HuH-7.5 (cell line): ENCODE measurements at regions not wholly inside any gene's neighbourhood (a gene's known extent, or its start where the extent isn't known, plus 50 kb on each side); places are given as distances from the start of the nearest gene placed in this dataset.

ENCODE experiments used
- DNase-seq: peaks from one replicate; pipeline ENCODE4 v3.0.0; 2011; ENCODE audit warnings: low spot score

DNA sequence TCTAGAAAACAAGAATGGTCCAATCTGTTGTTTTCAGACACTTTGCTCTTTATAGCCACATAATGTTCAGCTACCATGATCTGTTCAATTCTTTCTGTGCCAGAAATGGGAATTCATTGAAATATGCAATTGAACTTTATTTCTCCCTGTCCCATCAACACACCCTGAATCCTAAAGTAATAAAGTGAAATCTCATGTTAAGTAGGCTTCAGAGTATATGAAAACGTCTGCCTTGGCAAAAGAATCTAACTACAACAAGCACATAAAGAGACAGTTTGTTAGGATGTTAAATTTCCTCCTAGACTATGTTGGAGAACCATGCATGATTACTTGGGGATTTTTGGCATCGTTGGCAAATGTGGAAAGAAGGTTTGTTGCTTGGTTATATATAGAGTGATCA lies 722.7 kb downstream of the XPNPEP1 start:
- DNase-seq = no peak

DNA sequence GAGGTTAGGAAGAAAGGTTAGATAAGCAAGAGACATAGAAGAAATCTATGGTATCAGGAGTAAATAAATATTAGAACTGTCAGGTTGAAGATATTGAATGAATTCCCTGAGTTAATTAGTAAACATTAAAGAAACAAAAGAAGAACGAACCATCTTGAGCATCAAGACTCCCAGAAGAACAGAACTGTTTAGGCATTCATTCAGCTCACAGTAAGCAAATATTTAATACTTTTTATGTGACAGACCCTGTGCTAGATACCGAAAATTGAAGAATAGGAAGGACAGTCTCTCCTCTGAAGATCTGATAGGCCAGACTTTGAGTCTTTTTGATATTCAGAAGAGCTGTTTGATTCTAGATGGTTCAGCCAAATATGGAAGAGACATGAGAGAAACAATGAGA lies 731.5 kb downstream of the XPNPEP1 start:
- no peak for DNase-seq

DNA sequence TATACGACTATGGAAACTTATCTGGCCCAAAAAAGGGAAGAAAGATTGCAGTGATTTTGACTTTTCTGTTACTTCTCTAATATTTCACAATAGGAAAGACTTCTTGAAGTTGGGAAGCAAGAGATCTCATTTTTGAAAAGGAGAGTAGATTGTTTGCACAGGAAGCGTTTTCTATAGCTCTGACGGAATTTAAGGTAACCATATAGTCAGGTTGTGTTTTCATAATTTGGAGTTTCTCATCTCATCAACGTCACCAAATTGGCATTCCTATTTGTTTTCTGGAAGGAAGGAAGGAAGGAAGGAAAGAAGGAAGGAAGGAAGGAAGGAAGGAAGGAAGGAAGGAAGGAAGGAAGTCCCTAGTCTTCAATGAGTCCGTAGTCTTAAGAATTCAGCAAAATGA lies 732.0 kb downstream of the XPNPEP1 start:
- DNase-seq = no peak

DNA sequence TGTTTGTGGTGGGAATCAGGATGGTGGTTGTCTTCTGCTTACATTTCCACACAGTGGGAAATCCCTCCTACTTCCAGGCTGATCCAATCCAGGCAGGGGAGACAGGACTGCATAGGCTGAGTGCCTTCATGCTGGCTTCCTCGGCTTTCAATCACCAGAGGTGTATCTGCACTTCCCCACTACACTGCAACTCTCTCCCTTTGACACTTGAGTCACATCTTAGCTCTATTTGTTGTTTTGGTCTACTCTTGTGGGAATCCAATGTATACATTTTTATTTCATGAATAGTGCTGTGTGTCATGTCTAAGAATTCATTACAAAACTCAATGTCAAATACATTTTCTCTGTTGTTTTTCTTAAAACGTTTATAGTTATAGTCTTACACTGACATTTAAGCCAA lies 735.6 kb downstream of the XPNPEP1 start:
- DNase-seq = no peak

DNA sequence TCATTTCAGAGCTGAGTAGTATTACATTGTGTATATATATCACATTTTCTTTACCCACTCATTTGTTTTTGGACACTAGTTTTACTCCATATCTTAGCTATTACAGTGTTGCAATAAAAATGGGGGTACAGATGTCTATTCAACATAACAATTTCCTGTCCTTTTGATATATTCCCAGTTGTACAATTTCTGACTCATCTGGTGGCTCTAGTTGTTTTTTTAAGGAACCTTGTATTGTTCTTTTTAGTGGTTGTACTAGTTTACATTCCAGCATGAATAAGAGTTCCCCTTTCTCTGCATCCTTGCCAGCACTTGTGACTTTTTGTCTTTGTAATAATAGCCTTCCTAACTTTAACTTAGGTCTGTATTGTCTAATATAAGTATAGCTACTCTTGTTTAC lies 739.9 kb downstream of the XPNPEP1 start:
- no peak for DNase-seq

DNA sequence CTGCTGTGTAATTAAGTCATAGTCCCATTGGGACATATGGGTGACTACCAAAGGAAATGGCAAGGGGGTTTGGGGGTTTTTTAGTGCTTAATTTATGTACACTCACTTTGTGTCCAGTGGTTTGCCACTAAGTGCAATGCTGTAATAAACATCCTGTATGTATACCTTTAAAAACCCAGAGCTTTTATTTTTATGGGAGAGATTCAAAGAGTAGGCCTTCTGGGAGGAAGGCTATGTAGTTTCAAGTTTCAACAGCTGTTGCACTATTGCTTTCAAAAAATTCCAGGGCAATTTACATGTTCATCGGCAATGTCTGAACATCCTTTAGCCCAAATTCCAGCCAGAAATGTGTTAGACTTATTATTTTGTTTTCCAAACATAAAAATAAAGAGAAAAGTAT lies 744.7 kb downstream of the XPNPEP1 start:
- DNase-seq = no peak

DNA sequence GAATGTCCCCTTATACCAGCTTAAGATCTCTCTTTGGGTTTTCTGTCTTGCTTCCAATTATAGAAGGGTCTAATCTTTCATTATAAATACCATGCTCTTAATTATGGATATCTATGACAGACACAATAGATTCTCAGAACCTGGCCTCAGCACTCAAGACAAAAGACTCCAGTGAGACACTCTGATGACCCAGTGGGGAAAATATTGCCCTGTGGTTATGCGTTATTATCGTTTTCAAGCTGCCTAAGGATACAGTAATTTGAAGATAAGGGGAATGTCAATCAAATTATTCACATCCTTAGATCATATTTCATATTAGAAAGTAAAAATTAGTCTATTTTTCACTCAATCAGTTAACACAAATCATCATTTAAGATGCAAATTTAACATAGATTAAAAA lies 748.8 kb downstream of the XPNPEP1 start:
- DNase-seq = no peak

DNA sequence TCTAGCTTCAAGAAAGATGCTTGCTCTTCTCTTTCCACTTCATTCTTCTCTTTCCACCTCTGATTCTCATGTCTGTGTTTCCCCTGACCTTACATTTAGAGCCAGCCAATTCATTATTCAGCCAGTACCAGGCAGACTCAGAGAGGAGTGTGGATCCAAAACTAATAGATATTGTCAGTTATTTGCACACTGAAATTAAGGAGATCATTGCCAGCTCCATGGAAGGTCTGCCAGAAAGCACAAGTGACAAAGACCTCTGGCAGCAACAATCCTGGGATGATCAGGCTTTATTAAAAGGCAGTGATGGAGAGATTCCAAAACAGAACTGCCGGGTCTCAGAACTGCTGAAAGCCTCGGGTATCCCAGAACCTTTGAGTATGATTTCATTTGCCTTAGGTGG lies 749.4 kb downstream of the XPNPEP1 start:
- DNase-seq = no peak

DNA sequence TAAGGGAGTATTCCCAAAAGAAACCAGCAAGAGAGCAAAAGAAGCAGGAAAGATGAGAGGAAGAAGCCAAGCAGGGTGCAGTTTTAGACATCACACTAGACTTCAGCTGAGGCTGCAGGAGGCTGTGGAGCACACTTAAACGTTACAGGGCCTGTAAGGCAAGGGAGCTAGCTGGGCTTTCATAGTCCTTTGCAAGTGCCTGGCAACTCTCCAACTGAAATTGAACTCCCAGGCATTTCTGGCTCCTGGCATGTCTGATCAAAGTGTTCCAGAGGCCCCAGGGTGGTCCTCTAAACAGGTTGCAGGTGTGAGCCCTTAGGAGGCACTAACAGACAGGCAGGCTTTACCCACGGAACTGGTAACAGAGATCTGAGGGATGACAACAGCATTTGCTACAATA lies 750.2 kb downstream of the XPNPEP1 start:
- no peak for DNase-seq

DNA sequence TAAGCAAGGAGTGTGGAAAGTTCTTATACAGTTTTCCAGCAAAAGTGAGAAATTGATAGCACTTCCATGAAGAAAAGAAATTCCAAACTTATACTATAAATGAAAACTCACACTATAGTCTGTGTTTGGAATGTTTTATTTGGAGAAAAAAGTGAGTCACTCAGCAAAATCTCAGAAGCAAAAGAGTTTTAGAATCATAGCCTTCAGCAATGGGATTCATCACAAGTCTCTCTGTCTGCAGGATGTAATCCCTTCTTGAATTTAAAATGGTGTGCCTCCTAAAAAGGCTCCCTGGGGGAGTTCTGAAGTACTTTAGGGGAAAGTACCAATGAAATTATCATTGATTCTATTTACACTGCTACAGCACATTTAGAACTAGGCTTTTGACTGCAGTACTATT lies 756.4 kb downstream of the XPNPEP1 start:
- DNase-seq = no peak

DNA sequence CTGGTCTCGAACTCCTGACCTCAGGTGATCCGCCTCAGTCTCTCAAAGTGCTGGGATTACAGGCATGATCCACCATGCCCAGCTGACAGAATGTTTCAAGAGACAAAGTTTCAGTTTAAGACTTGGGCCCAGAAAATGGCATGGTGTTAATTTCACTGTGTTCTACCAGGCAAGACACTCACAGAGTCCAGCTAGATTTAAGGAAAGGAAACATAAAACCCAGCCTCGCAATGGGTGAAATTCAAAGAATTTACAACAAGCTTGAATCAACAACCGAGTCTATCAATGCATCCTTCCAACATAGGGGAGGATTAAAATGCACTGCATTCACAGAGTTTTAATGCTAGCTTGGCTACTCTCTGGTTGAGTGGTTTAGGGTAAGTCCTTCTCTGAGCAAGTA lies 764.0 kb downstream of the XPNPEP1 start:
- no peak for DNase-seq

DNA sequence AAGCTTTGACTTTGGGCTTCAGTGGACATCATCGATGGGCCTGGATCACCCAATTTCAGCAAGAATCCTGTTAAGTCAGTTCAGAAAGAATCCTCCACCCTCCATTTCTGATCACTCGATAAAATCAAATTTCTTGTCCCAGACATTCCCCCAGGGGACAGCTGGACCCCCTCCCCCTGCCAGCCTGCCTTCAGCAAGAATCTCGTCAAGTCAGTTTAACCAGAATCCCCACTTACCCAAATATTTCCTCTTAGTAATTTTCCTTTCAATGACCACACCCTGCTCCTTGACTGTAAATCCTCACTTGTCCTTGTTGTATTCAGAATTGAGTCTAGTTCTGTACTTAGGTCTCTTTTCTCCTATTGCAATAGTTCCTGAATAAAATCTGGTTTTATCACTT lies 766.9 kb downstream of the XPNPEP1 start:
- no peak for DNase-seq

DNA sequence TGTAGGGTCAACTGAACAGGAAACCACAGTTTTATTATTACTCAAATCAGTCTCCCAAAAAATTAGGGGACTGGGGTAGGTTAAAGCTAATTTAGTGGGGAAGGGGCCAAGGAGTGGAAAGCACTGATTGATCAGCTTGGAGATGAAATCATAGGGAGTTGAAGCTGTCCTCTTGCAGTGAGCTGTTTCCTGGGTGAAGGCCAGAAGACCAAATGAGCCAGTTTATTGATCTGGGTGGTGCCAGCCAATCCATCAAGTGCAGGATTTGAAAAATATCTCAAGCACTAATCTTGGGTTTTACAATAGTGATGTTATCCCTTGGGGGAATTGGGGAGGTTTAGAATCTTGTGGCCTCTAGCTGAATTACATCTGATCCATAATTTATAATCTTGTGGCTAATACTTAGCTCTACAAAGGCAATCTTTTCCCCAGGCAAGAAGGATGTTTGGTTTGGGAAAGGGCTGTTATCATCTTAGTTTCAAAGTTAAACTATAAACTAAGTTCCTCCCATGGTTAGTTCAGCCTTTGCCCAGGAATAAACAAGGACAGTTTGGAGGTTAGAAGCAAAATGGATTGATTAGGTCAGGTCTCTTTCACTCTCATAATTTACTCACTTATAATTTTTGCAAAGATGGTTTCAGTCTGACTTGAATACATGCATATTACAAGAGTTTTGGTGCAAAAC lies 773.5 kb downstream of the XPNPEP1 start:
- no peak for DNase-seq

DNA sequence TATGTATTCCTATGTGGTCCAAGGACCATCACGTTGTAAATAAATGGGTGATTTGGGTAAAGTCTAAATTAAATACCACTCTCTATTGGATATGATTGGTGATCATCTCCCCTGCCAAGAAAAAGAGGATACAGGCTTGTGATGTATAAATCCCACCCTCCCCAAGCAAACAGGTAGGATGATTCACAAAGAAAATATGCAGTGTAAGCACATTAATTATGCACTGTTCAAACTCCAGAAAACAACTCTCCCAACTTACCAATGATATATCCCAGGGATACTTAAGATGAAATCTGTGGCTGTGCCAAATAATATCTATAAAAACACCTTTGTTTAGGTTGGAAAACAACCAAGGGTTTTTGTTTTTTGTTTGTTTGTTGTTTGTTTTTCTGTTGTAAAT lies 795.9 kb downstream of the XPNPEP1 start:
- DNase-seq = no peak

DNA sequence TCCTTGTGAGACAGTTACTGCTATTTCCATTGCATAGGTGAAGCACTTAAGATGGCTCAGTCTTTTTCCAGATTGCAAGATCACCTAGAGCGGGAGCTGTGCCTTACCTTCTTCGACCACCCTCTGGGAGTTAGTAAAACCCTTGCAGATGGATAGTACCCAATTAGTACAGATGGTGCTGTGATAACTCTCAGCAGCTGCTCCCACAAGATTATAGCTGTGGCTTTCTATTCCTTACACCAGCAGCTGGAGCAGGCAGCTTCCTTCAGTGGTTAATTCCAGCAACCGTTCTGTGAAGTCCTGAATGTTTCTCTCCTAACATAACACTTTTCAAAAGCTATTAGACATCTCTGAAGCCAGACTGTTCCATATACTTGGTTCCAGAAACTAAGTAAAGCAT lies 796.8 kb downstream of the XPNPEP1 start:
- DNase-seq = no peak

DNA sequence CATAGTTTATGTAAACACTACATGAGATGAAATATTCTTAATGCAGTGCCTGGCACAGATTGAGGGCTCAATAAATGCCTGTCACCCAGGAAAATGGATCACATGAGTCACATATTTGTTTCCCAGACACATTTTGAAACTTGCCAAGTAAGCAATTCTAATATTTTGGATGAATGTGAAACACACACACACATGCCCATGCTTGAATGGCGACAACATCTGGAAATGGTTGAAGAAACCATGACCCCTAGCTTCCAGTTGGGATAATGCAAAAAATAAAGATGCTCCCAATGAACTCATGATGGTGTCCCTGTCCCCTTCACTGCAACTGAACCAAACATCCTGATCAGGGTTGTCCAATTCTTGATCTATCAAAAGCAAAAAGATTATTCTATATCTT lies 797.3 kb downstream of the XPNPEP1 start:
- DNase-seq = no peak

DNA sequence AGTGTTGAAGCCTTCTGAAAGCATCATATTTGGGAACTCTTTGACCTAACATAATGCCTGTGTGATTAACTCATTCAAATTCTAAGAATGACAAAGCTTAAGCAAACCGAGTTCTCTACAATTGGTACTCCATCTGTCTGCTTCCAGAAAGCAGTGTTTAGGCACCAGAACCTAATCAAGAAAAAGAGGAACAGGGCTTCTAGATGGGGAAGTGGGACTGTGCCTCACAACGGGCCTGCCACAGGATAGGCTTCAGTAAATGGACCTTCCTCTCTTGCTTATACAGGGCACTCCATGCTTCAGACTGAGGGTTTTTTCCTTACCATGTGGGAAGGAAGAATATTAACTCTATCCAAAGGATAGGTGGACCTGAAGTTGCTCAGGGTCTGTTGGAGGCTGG lies 808.1 kb downstream of the XPNPEP1 start:
- no peak for DNase-seq

DNA sequence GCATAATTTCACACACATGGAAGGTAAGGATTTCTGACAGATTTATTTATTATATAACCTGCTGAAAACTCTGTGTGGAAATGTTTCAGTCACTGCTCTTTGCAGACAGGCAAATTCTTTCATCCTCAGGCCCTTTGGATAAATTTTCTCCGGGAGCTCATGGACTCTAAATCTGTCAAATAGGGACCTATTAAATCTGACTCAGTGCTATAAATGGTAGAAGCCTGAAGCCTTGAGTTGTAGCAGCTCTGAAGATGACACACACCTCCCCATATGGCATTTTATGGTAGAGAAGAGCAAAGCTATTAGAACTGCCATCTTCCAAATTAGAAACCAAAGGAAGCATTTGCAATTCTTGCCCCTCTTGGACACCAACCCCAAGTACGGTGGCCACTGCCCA lies 808.7 kb downstream of the XPNPEP1 start:
- DNase-seq = no peak

DNA sequence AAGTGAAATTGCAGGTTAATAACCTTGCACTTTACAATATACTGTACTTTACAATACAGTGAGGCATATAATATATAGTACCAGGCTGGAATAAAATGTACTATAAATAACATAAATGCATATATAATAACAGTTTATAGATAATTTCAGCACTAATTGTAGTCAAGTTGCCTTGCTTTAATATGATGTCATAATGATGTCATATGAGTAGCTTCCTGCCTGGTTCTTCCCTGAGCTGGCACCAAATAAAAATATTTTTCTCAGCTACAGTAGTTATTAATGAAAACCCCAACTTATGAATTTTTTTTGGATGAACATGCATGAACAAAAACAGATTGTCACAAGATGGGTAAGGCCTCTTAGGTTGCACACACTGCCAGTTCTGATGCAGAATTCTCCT lies 816.7 kb downstream of the XPNPEP1 start:
- DNase-seq = no peak

DNA sequence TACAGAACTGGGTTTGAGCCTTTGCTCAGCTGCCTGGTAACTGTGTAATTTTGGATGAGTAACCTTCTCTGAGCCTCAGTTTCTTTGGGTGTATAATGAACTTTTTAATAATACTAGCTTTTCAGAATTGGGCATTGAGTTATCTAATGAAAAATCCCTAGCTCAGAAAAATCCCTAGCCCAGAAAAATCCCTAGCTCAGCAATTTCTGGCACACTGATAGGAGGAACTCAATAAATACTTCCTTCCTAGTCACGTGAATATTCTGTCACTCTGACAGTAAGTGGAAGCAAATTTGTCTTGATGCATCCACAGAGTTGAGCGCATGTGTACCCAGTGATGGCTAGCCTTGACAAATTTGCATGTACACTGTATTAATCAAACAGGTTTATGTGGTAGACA lies 817.6 kb downstream of the XPNPEP1 start:
- no peak for DNase-seq

DNA sequence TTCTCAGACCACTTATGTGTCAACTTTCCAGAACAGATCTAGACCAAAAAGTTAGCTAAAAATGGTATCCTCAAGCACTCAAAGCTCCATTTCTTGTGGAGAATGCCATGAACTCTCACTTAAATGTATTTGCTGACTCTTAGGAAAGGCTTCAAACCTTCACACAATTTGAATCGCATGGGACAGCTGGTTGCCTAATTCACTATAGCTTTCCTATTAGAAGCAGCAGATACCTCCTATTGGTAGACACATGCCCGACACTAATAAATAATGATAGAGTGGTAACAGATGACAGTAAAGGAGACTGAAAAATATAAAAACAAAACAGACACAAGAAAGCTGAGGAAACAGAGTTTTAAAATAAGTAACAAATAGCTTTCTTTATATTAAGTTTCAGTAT lies 818.5 kb downstream of the XPNPEP1 start:
- no peak for DNase-seq

DNA sequence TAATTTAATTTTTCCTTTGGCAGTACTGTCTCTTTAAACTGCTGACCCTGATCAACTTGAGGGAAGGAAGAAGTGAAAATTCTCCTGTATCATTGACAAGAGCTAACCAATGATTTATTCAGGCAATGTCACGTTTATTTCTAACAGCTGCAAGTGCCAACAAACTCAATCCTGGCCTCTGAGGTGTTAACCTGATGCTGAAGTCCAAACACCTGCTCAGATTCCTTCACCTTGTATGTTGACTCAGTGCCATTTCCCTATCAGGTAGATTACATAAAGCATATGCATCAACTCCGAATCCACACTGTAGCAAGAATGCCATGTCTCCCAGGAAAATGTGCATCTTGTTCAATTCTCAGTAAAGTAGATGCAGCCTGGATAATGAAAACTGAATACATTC lies 820.0 kb downstream of the XPNPEP1 start:
- no peak for DNase-seq

DNA sequence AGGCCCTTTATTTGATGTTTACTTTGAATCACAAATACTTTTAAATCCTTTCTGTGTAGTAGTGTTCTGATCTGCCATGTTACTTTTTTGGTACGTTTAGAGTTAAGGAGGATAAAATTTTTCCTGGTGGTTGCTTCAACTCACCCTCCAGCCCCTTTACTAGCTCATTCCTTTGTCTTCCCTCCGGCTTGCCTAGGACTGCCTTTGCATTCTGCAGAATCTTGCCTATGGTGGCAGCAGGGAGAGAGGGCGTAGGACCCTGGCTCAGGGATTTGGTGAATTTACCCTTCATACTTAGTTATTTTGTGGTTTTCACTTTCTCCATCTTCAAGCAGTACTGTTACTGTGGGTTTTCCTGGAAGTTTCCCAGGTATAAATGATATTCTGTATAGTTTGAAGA lies 833.5 kb downstream of the XPNPEP1 start:
- no peak for DNase-seq

DNA sequence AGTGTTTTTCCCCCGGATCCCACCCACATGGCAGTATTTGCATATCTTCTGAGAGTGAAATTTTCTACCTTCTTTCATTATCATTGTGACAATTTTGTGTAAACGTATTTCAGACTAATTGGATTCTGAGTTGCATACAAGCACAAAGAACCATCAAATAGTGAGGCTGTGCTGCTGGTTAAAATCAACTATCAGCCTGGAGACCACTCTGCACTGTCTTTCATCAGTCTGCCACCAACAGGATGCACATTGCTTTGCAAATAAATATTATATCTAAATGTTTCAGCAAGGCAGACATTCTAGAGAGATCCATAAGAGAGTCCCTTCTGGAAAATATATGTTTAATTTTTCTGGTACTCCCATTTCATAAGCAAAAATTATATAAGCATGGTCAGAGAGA lies 851.8 kb downstream of the XPNPEP1 start:
- DNase-seq = no peak

DNA sequence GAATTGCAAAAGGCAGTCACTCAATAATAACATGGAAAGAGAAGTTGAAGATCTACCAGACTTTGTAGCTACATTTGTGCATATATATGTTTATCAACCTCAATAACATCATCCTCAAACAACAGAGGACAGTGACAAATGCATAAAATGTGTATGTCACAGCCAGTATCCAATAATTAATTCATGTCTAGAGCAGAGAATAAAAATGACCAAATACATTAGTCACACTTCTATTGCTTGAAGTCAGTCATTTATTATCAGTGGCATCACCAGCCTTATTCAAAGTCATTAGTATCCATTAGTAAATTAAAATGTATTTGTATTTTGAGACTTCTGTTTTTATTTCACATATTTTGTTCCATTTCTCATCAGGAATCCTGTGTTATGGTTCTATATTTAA lies 852.8 kb downstream of the XPNPEP1 start:
- DNase-seq = no peak
